Thoracic aorta (tissue), 2 donors: ENCODE measurements at regions not wholly inside any gene's neighbourhood (a gene's known extent, or its start where the extent isn't known, plus 50 kb on each side); places are given as distances from the start of the nearest gene placed in this dataset.

Experiments
- ATAC-seq: fragments of 150-250 bp; one replicate; pipeline ENCODE4 v1.8.0; 2017; ENCODE audit warnings: low read depth; ENCODE audit not compliant: insufficient number of reproducible peaks, low FRiP score
- DNase-seq: peaks from one replicate; pipeline ENCODE4 v3.0.0-alpha.2; 2020; ENCODE audit warnings: low spot score
- H3K27ac ChIP-seq, 2 donors: fragments of 200-600 bp; sonication (generic); 1 replicate in 1 of 2; 2 replicates in 1 of 2; pipeline ENCODE4 v1.5.1; 2016; ENCODE audit warnings: mild to moderate bottlenecking in 2 of 2, moderate library complexity in 2 of 2
- H3K27me3 ChIP-seq: fragments of 200-600 bp; sonication (generic); replicated peaks from 2 replicates; pipeline ENCODE4 v1.6.0; 2016; ENCODE audit warnings: mild to moderate bottlenecking; ENCODE audit not compliant: insufficient read depth
- H3K36me3 ChIP-seq: fragments of 200-600 bp; sonication (generic); one replicate; pipeline ENCODE4 v1.5.1; 2016
- H3K4me1 ChIP-seq, 2 donors: fragments of 200-600 bp; sonication (generic); 1 replicate in 1 of 2; 2 replicates in 1 of 2; pipeline versions ENCODE4 v1.5.1 to v1.6.0; 2016; ENCODE audit warnings: low read depth in 2 of 2, mild to moderate bottlenecking in 1 of 2; ENCODE audit not compliant: control insufficient read depth in 1 of 2
- H3K4me3 ChIP-seq: fragments of 200-600 bp; sonication (generic); 2 replicates; pipeline ENCODE4 v1.5.1; 2016; ENCODE audit warnings: mild to moderate bottlenecking
- H3K9me3 ChIP-seq: fragments of 200-600 bp; sonication (generic); 2 replicates; pipeline ENCODE4 v1.5.1; 2016
- TF ChIP-seq, protein P1 (sequence below): fragments of 200-600 bp; sonication (generic); IDR thresholded peaks from one replicate; pipeline ENCODE4 v1.5.1; 2019; ENCODE audit warnings: antibody characterized with exemption

DNA sequence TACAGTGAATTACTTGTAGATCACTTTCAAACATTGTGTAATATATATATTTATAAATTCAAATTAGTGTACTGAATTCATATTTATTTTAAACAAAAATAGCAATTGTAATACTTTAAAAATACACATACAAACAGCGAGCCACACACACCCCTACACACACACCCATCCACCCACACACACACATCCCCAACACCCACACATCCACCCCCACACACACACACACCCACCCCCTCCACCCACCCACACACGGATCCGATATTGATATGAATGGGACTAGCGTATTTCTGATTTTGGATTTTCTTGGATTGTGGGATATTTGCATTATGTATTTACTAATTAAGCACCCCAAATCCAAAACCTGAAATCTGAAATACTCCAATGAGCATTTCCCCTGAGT lies 451.2 kb downstream of the PCDH7 start:
- TF ChIP-seq, protein P1, sequence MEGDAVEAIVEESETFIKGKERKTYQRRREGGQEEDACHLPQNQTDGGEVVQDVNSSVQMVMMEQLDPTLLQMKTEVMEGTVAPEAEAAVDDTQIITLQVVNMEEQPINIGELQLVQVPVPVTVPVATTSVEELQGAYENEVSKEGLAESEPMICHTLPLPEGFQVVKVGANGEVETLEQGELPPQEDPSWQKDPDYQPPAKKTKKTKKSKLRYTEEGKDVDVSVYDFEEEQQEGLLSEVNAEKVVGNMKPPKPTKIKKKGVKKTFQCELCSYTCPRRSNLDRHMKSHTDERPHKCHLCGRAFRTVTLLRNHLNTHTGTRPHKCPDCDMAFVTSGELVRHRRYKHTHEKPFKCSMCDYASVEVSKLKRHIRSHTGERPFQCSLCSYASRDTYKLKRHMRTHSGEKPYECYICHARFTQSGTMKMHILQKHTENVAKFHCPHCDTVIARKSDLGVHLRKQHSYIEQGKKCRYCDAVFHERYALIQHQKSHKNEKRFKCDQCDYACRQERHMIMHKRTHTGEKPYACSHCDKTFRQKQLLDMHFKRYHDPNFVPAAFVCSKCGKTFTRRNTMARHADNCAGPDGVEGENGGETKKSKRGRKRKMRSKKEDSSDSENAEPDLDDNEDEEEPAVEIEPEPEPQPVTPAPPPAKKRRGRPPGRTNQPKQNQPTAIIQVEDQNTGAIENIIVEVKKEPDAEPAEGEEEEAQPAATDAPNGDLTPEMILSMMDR, result no peak
- Histone ChIP-seq H3K4me1 (no peaks in the 10 kb centered on the region), H3K36me3 (no peaks in the 10 kb centered on the region), H3K4me3 (no peak overlapping the region), H3K27ac (no peak overlapping the region), H3K27me3 (no peaks in the 10 kb centered on the region), H3K9me3 (no peaks in the 10 kb centered on the region)
- ATAC-seq, result no peak
- DNase-seq, result no peak

DNA sequence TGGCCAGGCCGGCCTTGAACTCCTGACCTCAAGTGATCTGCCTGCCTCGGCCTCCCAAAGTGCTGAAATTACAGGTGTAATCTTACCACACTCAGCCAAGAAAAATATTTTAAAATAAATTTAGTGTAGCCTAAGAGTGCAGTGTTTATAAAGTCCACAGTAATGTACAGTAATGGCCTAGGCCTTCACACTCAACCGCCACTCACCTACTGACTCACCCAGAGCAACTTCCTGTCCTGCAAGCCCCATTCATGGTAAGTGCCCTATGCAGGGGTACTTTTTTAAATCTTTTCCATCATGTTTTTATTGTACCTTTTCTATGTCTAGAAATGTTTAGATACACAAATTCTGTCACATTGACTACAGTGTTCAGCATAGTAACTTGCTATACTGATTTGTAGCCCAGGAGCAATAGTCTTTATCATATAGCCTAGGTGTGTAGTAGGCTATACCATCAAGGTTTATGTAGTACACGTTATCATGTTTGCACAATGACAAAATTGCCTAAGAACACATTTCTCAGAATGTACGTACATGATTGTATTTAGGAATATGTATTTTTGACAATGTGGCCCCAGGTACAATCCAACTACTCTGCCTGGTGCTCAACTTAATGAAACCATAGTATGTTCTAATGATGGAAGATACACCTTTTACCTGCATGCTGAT lies 455.2 kb downstream of the PCDH7 start:
- TF ChIP-seq, protein P1, result no peak

DNA sequence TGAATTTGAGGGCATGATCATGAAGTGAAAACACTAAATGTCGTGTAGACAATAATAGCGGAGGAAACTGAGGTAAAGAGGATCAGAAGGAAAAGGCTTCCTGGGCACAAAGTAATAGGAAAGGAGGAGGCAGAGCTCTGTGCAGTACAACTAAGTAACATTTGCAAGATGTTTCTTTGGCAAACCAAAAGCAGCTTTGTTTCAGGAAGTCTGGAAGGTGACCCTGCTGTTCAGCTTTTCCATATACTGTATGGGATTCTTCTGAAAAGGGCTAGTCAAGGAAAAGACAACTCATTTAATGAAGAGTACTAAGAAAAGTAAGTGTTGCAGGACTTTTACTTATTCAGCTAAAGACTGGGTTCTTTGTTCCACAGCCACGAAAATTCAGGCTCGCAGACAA lies 463.1 kb downstream of the PCDH7 start:
- DNase-seq, result no peak

More for the DNA sequence above, 455.2 kb downstream of the PCDH7 start:
- Histone ChIP-seq H3K27ac (no peak overlapping the region), H3K9me3 (peaks cover 3% of the 10 kb centered on the region), H3K27me3 (no peaks in the 10 kb centered on the region), H3K4me1 (no peaks in the 10 kb centered on the region), H3K4me3 (no peak overlapping the region), H3K36me3 (no peaks in the 10 kb centered on the region)
- ATAC-seq, result no peak
- no peak for DNase-seq

DNA sequence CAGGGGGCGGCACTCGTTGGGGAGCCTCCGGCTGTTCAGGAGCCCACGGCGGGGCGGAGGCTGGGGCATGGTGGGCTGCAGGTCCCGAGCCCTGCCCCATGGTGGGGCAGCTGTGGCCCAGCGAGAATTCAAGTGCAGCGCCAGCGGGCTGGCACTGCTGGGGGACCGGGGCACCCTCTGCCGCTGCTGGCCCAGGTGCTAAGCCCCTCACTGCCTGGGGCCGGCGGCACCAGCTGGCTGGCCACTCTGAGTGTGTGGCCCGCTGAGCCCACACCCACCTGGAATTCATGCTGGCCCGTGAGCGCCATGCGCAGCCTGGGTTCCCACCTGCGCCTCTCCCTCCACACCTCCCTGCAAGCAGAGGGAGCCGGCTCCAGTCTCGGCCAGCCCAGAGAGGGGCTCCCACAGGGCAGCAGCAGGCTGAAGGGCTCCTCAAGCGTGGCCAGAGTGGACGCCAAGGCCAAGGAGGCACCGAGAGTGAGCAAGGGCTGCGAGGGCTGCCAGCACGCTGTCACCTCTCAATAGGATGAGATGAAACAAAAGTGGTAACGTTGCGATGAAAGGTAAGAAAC lies 464.9 kb downstream of the PCDH7 start:
- TF ChIP-seq, protein P1, result no peak
- no peaks in the 10 kb centered on the region for H3K9me3 ChIP-seq
- no peak for ATAC-seq
- no peaks in the 10 kb centered on the region for H3K27me3 ChIP-seq
- no peak for DNase-seq
- no peak overlapping the region for H3K4me3 ChIP-seq
- H3K4me1 ChIP-seq, result no peaks in the 10 kb centered on the region
- no peaks in the 10 kb centered on the region for H3K36me3 ChIP-seq
- no peak overlapping the region for H3K27ac ChIP-seq

More for the DNA sequence above, 463.1 kb downstream of the PCDH7 start:
- Histone ChIP-seq H3K4me3 (no peak overlapping the region), H3K27me3 (no peaks in the 10 kb centered on the region), H3K4me1 (no peaks in the 10 kb centered on the region), H3K9me3 (peaks cover 3% of the 10 kb centered on the region), H3K36me3 (no peaks in the 10 kb centered on the region), H3K27ac (no peak overlapping the region)
- TF ChIP-seq, protein P1, result no peak
- no peak for ATAC-seq

DNA sequence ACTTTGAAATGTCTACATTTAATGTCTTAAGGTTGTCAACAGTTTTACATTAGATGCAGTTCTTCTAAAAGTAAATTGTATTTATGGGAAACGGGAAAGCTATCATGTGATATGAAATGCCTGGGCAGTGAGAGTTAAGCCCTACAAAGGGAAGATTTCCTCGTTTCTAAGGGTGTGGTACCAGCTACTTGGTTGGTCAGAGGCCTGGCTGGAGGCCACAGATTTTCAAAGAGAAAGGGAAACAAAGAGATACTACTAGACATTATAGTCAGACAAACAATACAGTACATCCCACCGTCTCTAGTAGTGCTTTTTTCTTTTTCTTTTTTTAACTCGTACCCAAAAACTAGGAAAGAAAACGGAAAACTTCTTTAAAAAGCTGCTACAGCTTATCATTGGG lies 467.8 kb downstream of the PCDH7 start:
- TF ChIP-seq, protein P1, result no peak
- Histone ChIP-seq H3K4me3 (no peak overlapping the region), H3K27ac (no peak overlapping the region), H3K27me3 (no peaks in the 10 kb centered on the region), H3K9me3 (no peaks in the 10 kb centered on the region), H3K36me3 (no peaks in the 10 kb centered on the region), H3K4me1 (no peaks in the 10 kb centered on the region)
- ATAC-seq (no peak), DNase-seq (no peak)
